HTR-8/SVneo (cell line): ENCODE measurements at regions not wholly inside any gene's neighbourhood (a gene's known extent, or its start where the extent isn't known, plus 50 kb on each side); places are given as distances from the start of the nearest gene placed in this dataset.

Source experiments
- DNase-seq: peaks from one replicate; pipeline ENCODE4 v3.0.0; 2011; ENCODE audit warnings: low spot score, mixed read lengths; ENCODE audit not compliant: insufficient read length
- FAIRE-seq: peaks from 2 replicates; lab custom pipeline; 2011; peaks lifted over from hg19 to GRCh38; lab: Jason Lieb, UNC

DNA sequence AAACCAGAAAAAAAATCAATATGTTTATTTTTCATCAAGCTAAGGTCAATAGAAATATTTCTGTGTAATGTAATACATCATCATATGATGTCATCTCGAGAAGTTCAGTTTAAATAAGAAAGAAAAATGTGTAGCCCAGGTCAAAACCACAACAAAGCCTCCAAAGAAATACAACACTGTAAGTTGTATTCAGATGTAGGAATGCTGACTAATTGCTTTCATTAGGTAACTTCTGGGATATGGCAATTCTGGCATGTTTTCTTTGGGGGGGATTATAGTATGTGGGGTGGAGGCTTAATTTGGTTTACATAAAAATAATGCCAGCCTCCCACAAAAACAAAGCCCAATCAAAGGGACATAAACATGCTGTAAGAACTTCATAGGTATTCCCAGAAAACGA, 881.8 kb upstream of the CITED2 start:
- FAIRE-seq: no peak
- no peak for DNase-seq

DNA sequence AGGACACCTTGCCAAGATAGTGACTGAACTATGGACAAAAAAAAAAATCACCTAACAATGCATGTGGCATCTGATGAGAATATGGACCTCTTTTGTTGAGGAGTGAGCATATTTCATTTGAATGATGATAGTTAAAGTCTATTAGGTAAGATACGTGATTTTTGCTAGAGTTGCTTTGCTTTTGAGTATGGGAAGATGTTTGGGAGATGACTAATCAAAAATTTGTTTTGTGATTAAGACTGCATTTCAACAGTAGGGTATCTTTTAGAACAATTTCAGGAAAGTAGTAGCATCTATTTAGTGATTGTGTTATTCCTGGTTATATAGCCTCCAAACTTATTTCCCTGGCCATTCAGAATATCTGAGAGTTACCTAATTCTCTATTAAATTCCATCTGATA, 878.6 kb upstream of the CITED2 start:
- FAIRE-seq (no peak), DNase-seq (peak; percentile 2)

DNA sequence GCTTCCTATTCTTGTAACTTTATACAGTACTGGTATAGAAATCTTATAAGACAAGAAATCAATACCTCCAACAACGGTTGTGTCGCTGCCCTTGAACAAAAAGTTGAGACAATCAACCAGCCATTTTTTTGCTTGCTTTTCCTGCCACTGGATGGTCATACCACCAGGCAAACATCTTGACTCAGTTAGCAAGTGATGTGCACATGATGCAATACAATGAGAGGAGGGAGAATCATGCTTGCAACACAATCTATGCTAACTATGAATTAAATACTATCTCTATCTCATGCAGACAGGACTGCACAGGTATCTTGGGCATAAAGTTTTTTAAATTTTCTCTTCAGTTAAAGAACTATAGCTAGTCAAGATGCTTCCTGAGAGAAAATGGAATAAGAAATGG, 877.7 kb upstream of the CITED2 start:
- FAIRE-seq: no peak
- DNase-seq: no peak

DNA sequence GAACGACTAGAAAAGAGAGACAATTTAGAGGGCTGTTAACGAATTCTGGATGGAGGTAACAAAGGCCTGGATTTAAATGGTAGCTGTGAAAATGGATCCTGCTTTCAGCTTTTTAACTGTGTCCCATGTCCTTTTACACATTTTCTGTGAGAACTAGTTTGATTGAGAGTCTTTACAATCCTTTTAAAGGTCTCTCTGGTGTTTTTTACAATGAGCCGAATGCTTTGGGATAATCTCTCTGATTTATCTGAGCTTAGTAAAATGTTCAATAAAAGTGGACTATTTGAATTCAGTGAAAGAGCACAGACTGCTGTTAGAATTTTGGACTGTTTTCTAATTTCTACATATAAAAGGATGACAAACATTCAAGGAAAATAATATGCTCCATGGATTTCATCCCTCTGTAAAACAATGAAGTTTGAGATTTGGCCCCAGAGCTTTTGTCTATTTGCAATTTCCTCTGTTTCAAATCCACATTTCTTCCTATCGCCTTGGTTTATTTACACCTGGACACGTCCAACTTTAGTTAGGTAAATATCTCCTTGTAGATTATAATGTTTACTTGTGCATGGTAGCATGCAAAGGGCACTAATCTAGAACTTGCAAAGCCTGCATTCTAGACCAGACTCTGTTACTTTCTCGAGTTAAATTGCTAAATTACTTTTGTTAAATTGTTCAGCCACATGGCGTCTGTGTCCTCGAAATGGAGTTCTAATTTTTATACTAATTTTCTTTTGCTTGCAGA, 871.0 kb upstream of the CITED2 start:
- DNase-seq (no peak), FAIRE-seq (no peak)

DNA sequence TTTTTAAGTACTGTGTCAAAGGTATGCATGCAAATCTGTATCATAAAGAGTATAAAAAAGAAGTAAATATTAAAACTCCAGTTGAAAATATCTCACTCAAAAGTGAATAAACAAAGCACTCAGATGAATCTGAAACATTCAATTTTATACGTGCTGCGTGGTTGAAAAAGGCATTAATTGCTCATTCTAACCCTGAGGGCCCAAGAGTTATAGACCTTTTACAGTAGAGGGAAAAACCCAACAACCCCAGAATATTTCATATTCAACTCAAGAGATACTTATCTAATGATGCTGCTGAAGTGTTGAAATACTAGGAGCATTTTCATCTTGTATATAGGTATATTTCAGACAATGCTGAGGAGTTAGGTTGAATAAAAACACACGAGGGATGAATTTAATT, 862.8 kb upstream of the CITED2 start:
- DNase-seq (no peak), FAIRE-seq (no peak)

DNA sequence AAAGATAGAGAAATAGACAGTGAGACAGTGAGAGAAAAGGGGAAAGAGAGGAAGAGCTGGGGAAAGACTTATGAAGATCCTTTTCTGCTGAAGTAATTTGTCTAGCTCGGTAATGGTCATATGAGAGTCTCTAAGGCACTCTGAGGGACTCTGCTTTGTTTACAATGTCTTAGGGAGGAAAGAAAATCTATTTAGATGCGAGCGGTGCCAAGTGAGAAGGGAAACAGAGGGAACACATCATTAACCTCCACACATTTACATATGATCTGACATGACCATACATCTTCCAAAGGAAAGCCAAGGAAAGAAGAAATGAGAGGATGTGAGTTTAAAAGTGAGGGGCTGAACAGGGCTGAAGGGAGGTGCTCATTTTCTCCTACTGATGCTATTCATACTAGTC, 862.3 kb upstream of the CITED2 start:
- DNase-seq: no peak
- no peak for FAIRE-seq

DNA sequence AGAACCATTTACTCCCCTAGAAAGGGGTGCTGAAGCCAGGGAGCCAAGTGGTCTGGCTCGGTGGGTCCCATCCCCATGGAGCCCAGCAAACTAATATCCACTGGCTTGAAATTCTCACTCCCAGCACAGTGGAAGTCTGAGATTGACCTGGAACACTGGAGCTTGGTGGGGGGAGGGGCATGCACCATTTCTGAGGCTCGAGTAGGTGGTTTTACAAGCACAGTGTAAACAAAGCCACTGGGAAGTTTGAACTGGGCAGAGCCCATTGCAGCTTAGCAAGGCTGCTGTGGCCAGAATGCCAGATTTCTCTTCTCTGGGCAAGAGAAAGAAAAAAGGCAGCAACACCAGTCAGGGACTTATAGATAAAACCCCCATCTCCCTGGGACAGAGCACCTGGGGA, 855.8 kb upstream of the CITED2 start:
- FAIRE-seq: no peak

DNA sequence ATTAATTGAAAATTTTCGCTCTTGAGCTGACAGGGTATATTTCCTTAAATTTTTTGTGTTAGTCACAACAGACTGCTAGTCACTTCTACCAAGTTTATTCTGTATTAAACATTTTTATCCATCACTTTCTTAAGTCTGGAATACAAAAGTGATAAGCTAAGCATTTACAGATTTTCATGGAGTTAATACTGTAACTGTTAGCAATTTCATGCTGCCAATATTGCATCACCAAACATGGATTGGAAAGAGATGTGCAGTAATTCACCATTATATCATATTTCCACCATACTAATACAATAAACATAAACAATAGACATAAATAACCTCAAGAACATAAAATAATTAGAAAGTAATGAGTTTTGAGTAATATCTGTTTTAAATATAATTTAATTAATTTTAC, 854.0 kb upstream of the CITED2 start:
- DNase-seq: no peak
- FAIRE-seq: no peak

More for the DNA sequence above, 855.8 kb upstream of the CITED2 start:
- DNase-seq: no peak

DNA sequence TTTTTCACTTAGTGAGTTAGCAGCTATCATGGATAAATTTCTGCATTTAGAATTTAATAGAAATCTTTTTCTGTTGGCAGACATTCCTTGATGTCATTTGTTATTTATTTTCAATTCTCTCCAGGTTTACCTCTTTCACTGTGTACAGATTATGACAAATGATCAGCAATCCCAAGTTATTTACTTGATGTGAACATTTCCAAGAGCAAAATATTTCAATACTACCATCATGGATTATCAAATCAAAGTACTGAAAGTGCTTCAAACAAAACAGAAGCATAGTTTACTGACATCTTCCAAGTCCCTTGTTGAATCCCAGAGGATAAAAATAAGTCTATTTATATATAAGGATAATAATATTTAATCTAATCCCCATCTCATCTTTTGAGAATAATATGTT, 852.2 kb upstream of the CITED2 start:
- FAIRE-seq (no peak), DNase-seq (no peak)

DNA sequence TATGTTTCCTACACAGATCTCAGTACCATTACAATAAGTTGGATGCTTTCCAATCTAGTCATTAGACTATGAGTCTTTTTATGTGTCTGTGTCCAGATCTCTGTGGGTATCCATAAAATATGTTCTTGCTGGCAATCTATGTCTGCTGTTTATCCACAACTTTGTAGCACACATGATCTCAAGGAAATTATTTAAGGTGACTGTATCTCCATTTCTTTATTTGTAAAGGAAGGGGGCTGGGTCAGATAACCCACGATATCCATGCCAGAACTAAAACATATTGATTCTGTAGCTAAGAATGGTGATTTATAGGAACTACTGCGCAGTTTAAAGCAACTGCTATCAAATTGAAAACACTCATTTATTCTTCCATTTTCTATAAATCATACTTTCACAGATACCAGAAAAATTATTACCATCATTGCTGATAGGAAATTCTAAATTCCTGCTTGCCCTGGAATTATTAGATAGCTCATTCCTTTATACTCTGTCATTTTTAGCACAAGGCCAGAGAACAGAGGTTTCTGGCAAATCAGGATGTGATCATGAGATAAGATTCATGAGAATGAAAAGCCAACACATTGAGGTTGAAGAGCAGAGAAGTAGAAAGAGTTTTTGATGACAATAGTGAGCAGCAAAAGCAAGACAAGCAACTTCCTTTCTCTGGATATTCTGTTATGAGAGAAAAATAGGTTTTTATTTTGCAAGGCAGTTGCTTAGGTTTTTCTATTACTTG, 851.4 kb upstream of the CITED2 start:
- FAIRE-seq: no peak
- DNase-seq: no peak

DNA sequence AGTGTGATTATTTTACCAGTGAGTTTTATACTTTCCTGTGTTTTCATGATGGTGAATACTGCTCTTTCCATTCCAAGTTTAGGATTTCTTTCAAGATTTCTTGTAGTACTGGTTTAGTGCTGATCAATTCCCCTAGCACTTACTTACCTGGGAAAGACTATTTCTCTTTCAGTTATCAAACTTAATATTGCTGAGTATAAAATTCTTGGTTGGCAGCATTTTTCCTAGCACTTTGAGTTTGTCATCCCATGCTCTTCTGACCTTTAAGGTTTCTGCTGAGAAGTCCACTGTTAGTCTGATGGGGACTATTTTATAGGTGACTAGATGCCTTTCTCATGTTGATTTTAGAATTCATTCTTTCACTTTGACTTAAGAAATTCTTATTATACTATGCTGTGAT, 842.8 kb upstream of the CITED2 start:
- no peak for FAIRE-seq
- DNase-seq: no peak

DNA sequence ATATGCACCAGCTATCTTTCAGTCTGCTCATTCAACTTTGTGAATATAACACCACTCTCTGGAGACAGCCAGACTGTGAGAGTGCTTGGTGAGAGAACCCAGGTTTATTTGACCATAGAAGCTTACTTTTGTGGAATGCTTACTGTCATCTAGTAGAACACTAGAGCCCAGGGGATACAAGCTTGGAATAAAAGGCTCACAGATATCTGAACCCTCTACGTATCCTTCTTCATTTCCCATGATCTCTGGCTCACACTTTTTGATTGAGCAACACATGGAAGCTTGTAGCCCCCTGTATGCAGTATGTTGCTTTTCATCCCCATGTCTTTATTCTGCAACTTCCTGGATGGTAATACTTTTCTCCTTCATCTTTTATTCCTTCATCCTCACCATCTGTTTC, 835.3 kb upstream of the CITED2 start:
- no peak for DNase-seq
- FAIRE-seq: no peak

DNA sequence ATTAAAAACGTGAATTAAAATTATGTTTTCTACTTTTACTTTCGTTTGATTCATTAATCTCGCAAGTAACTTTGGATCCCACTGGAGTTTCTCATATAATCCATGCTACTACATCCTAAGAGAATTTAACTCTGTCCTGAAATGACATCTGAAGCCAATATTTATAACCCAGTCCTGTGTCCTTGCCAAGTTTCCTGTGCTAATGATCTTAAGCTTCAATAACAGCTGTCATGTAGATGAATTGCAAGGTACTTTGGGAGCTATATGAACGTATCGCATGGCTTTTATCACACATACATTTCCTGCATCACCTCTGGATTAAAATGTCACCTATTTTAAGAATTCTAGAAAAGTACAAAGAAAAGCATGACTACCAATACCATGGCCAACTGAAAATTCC, 833.8 kb upstream of the CITED2 start:
- DNase-seq (no peak), FAIRE-seq (no peak)

DNA sequence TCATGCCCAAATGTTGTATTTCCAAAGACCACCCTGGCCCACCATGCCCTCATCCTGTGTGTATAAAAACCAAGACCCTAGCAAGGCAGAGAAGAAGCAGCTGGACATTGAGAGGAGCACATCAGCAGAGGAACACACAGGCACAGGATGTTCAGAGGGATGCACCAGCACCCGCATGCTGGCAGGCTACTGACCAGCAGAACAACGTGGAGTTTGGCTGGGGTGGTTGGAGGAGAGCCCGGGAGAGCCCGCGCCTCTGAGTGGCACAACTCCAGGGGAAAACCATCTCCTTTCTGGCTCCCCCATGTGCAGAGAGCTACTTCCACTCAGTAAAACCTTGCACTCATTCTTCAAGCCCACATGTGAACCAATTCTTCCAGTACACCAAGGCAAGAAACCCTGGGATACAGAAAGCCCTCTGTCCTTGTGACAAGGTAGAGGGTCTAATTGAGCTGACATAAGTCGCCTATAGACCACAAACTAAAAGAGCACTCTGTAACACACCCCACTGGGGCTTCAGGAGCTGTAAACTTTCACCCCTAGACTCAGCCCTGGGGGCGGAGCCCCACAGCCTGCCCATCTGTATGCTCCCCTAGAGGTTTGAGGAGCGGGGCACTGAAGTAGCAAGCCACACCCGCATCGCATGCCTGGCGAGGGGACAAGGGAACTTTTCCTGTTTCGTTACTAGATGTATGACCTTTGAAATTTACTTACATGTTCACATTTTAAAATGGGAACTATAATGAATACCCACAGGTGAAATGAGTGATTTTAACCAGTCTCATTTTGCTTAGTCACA, 831.5 kb upstream of the CITED2 start:
- no peak for DNase-seq
- no peak for FAIRE-seq

DNA sequence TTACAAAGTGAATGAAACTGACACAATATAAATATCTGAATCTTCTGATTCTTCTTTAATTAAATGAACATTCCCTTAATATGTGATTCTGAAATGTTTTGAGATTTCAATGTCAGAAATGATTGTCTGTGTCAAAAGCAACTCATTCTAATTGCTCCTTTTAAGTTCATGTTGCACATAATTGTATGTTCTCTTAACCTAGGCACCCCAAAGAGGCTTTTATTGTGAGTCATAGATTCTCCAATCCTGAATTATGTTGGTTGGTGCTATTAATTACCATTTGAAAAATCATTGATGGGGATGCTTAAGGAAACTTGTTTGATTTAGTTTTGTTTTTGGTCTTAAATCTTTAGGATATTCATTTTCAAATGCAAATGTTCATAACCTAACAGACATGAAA, 829.7 kb upstream of the CITED2 start:
- DNase-seq: no peak
- no peak for FAIRE-seq

DNA sequence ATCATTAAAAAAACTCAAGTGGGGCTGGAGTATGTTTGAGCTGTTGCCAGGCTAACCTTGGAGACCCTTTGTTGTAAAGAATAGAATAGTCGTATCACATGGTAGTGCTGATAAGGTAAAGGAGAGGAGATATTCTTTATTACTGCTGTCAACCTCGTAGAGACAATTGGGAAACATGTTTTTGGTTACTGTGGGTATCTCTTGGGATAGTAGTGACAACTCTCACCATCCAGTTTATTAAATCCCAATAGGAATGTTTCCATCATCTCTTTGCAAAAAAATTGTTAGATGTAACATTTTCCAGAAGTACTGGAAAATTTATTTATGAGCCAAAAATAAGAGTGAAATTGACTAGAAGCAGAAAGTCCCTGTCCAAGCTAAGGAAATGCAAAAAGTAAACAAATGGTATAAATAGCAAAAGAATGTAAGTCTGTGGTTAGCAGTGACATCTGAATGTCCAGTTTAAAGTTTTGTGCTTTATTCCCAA, 829.3 kb upstream of the CITED2 start:
- no peak for FAIRE-seq
- no peak for DNase-seq

DNA sequence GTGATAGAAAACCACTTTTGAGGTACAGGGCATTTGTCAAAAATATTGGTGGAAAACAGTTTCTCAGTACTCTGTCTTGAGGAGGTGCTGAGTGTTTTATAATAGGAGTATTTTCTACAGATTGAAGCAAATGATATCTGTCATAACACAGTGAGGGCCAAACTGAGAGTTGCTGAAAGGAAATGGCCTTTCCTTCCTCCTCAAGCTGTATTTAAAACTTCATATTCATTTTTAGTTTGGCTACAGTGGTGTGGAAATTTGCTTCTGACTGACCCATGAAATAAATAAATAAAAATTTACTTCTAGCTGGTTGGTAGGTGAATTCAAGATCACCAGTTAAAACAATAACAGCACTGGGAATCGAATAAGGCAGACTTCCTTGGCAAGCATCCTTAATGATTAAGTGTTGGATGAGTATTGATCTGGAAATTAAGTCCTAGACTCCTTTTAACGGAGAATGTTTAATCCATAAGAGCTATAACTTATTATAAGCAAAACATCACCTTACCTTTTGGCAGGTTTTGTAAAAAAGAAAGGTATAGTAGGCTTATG, 828.6 kb upstream of the CITED2 start:
- no peak for DNase-seq
- no peak for FAIRE-seq

DNA sequence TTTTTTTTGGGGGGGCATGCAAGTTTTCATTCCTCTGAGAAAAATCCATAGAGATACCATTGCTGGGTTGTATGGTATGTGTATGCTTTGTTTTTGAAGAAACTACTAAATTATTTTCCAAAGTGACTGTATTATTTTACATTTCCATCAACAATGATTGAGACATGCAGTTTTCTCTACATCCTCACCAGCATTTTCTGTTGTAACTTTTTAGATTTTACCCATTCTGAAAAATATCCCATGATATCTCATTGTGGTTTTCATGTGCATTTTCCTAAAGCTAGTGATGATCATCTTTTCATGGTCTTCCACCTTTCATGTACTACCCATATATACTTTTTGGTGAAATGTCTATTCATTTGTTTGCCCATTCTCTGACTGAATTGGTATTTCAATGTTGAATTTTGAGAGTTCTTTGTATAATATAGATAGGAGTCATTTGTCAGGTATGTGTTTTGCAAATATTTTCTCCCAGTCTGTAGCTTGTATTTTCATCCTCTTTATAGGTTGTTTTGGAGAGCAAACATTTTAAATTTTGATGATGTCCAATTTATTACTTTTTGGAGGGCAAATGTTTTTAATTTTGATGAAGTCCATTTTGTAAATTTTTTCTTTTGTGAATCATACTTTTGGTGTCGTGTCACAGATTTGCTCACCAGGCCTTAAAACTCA, 827.5 kb upstream of the CITED2 start:
- no peak for DNase-seq
- no peak for FAIRE-seq

DNA sequence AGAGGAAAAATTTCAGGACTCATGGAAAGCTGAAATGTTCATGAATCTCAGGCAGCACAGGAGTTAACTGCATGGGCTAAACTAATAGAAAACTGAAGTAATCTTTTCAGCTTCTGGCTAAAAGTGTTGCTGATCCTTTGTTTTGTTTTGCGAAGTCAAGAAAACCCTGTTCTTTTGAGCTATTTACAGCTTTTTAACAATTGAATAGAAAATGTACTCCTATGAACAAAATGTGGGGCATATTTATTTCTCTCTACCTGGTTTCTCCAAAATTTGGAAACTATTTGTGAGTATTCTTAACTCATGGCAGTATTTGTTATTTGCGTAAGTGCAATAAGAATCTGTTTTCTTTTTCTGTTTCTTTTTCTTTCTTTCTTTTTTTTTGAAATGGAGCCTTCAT, 818.8 kb upstream of the CITED2 start:
- DNase-seq (no peak), FAIRE-seq (no peak)

DNA sequence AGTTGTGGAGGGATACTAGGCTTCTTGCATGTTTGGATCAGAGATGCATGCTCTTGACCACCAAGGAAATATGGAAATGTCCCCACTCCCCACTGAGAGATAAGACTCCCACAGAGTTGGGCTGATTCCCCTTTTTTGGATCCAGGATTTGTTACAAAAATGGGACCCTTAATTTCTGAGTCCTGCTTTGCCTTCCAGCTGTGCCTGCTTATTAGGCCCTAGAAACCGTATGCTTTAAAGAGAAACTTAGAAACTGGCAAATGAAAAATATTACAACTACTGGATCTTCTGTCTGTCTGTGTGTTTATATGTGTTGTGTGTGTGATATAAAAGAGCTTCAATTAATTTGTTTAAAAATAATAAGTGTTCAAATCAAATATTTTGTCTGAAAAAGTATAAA, 817.6 kb upstream of the CITED2 start:
- no peak for DNase-seq
- no peak for FAIRE-seq
